ENCODE measurements at regions not wholly inside any gene's neighbourhood (a gene's known extent, or its start where the extent isn't known, plus 50 kb on each side); places are given as distances from the start of the nearest gene placed in this dataset.

DNA sequence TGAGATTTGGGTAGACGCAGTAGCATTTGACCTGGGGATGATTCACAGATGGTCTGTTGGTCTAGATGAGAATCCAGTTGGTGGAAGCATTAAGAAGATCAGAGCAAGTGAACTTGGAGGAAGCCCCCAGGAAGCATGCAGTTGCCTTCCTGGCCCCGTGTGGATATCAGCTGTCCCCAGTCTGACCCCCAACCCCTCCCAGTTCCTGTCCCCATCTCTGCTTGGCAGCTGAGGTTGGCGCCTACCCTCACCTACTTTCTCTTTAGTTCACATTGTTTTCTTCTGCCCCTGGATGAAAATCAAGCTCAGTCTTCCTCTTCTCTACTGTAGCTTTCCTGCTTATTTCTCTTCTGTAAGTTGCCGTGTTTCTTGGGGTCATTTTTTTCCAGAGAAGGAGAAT lies 227.9 kb downstream of the GATA3 start:
- TF ChIP-seq, protein P1, sequence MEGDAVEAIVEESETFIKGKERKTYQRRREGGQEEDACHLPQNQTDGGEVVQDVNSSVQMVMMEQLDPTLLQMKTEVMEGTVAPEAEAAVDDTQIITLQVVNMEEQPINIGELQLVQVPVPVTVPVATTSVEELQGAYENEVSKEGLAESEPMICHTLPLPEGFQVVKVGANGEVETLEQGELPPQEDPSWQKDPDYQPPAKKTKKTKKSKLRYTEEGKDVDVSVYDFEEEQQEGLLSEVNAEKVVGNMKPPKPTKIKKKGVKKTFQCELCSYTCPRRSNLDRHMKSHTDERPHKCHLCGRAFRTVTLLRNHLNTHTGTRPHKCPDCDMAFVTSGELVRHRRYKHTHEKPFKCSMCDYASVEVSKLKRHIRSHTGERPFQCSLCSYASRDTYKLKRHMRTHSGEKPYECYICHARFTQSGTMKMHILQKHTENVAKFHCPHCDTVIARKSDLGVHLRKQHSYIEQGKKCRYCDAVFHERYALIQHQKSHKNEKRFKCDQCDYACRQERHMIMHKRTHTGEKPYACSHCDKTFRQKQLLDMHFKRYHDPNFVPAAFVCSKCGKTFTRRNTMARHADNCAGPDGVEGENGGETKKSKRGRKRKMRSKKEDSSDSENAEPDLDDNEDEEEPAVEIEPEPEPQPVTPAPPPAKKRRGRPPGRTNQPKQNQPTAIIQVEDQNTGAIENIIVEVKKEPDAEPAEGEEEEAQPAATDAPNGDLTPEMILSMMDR (IDR thresholded peaks at IDR 0.05; ENCODE audit: low read length): no peak
- no peak for TF ChIP-seq EZH2 (IDR thresholded peaks at IDR 0.05; ENCODE audit: borderline replicate concordance, low read length)
